Vagina (tissue), 2 donors: ENCODE measurements at regions not wholly inside any gene's neighbourhood (a gene's known extent, or its start where the extent isn't known, plus 50 kb on each side); places are given as distances from the start of the nearest gene placed in this dataset.
A peak's percentile ranks its signal among the peaks of the same experiment; 100 is the strongest.

ENCODE experiments used
- POLR2A ChIP-seq, 2 donors: fragments of 450-650 bp; IDR thresholded peaks; one replicate each; pipeline ENCODE4 v1.6.1; 2017; ENCODE audit warnings: antibody characterized with exemption in 2 of 2, mild to moderate bottlenecking in 2 of 2, moderate library complexity in 2 of 2
- POLR2AphosphoS5 ChIP-seq, 2 donors: sonication (generic); formaldehyde crosslinking; IDR thresholded peaks; one replicate each; pipeline ENCODE4 v1.9.0; 2017; ENCODE audit warnings: antibody characterized with exemption in 2 of 2, mild to moderate bottlenecking in 2 of 2, low read depth in 1 of 2; ENCODE audit not compliant: insufficient read depth in 1 of 2
- TF ChIP-seq, protein P1 (sequence below), 3 experiments: fragments of 450-650 bp in 2 of 3; fragments of 200-600 bp in 1 of 3; sonication (generic) in 1 of 3; IDR thresholded peaks; one replicate each; pipeline ENCODE4 v1.5.1; 2017 to 2019; ENCODE audit warnings: antibody characterized with exemption in 3 of 3, mild to moderate bottlenecking in 2 of 3, moderate library complexity in 2 of 3

GRCh38 chr1:56080123-56080522, 499.2 kb downstream of the PLPP3 start:
- TF ChIP-seq POLR2AphosphoS5 (IDR thresholded peaks at IDR 0.05; ENCODE audit: insufficient read depth in 1 of 2, low read depth in 1 of 2) (peak in 1 of 2 donors; percentile 72), POLR2A (IDR thresholded peaks at IDR 0.05) (no peak)
- TF ChIP-seq, protein P1, sequence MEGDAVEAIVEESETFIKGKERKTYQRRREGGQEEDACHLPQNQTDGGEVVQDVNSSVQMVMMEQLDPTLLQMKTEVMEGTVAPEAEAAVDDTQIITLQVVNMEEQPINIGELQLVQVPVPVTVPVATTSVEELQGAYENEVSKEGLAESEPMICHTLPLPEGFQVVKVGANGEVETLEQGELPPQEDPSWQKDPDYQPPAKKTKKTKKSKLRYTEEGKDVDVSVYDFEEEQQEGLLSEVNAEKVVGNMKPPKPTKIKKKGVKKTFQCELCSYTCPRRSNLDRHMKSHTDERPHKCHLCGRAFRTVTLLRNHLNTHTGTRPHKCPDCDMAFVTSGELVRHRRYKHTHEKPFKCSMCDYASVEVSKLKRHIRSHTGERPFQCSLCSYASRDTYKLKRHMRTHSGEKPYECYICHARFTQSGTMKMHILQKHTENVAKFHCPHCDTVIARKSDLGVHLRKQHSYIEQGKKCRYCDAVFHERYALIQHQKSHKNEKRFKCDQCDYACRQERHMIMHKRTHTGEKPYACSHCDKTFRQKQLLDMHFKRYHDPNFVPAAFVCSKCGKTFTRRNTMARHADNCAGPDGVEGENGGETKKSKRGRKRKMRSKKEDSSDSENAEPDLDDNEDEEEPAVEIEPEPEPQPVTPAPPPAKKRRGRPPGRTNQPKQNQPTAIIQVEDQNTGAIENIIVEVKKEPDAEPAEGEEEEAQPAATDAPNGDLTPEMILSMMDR (IDR thresholded peaks at IDR 0.05), result no peak
